Loucy (cell line): ENCODE measurements at regions not wholly inside any gene's neighbourhood (a gene's known extent, or its start where the extent isn't known, plus 50 kb on each side); places are given as distances from the start of the nearest gene placed in this dataset.

Source experiments
- H2AFZ ChIP-seq: fragments of 200-600 bp; sonication (generic); 2 replicates; pipeline ENCODE4 v1.6.0; 2016; ENCODE audit warnings: antibody characterized with exemption, mild to moderate bottlenecking, low read length, moderate library complexity
- H3F3A ChIP-seq: fragments of 200-600 bp; 2 replicates; pipeline ENCODE4 v1.6.0; 2016; ENCODE audit warnings: antibody characterized with exemption, low read depth, mild to moderate bottlenecking
- H3K27me3 ChIP-seq: fragments of 200-600 bp; sonication (generic); 2 replicates; pipeline ENCODE4 v1.6.1; 2014; ENCODE audit warnings: low read length, mild to moderate bottlenecking; ENCODE audit not compliant: insufficient read depth, poor library complexity, severe bottlenecking
- H3K36me3 ChIP-seq: fragments of 200-600 bp; sonication (generic); 2 replicates; pipeline ENCODE4 v1.6.1; 2016; ENCODE audit warnings: low read length; ENCODE audit not compliant: insufficient read depth
- H3K4me1 ChIP-seq: fragments of 200-600 bp; sonication (generic); 2 replicates; pipeline ENCODE4 v1.5.1; 2014; ENCODE audit warnings: low read length, mild to moderate bottlenecking; ENCODE audit not compliant: insufficient read depth, poor library complexity, severe bottlenecking
- H3K4me2 ChIP-seq: fragments of 200-600 bp; sonication (generic); 2 replicates; pipeline ENCODE4 v1.6.0; 2014; ENCODE audit warnings: antibody characterized with exemption, low read length, low read depth, mild to moderate bottlenecking; ENCODE audit not compliant: poor library complexity, severe bottlenecking
- H3K4me3 ChIP-seq: fragments of 200-600 bp; sonication (generic); 2 replicates; pipeline ENCODE4 v1.5.1; 2014; ENCODE audit warnings: low read length, mild to moderate bottlenecking, mixed read lengths; ENCODE audit not compliant: poor library complexity, severe bottlenecking
- H3K79me2 ChIP-seq: fragments of 200-600 bp; sonication (generic); 2 replicates; pipeline ENCODE4 v1.6.1; 2014; ENCODE audit warnings: low read length; ENCODE audit not compliant: insufficient read depth
- H3K9ac ChIP-seq: fragments of 200-600 bp; sonication (generic); 2 replicates; pipeline ENCODE4 v1.6.0; 2014; ENCODE audit warnings: mild to moderate bottlenecking, low read depth, low read length, moderate library complexity; ENCODE audit not compliant: poor library complexity, severe bottlenecking
- H3K9me2 ChIP-seq: fragments of 200-600 bp; sonication (generic); replicated peaks from 2 replicates; pipeline ENCODE4 v1.6.1; 2016; ENCODE audit warnings: low read depth, low read length, mixed read lengths
- H3K9me3 ChIP-seq: fragments of 200-600 bp; sonication (generic); 2 replicates; pipeline ENCODE4 v1.6.1; 2014; ENCODE audit warnings: mild to moderate bottlenecking, antibody characterized with exemption, low read length, low read depth; ENCODE audit not compliant: insufficient read depth
- H4K20me1 ChIP-seq: fragments of 200-600 bp; sonication (generic); 2 replicates; pipeline ENCODE4 v1.6.0; 2014; ENCODE audit warnings: antibody characterized with exemption, low read length, mild to moderate bottlenecking; ENCODE audit not compliant: insufficient read depth, poor library complexity, severe bottlenecking
- CTCF ChIP-seq: fragments of 200-600 bp; sonication (generic); conservative IDR thresholded peaks from 2 replicates; pipeline ENCODE4 v1.5.1; 2014; ENCODE audit warnings: mild to moderate bottlenecking, antibody characterized with exemption, low read length
- EZH2phosphoT487 ChIP-seq: fragments of 200-600 bp; IDR thresholded peaks from 2 replicates; pipeline ENCODE4 v1.6.1; 2018; ENCODE audit warnings: antibody characterized with exemption, mild to moderate bottlenecking, moderate library complexity, borderline replicate concordance

GRCh38 chr7:28310460-28310848, 101.9 kb upstream of the CREB5 start:
- no peak for TF ChIP-seq EZH2phosphoT487
- no peak for TF ChIP-seq CTCF
- Histone ChIP-seq H4K20me1 (no peaks in the 10 kb centered on the region), H3K9me2 (no peaks in the 10 kb centered on the region), H3K9me3 (no peaks in the 10 kb centered on the region), H3K4me1 (peaks cover 10% of the 10 kb centered on the region), H3K4me2 (no peak overlapping the region), H2AFZ (no peak overlapping the region), H3K9ac (no peak overlapping the region), H3K36me3 (no peaks in the 10 kb centered on the region), H3K27me3 (no peaks in the 10 kb centered on the region), H3K4me3 (no peak overlapping the region), H3K79me2 (no peaks in the 10 kb centered on the region), H3F3A (no peaks in the 10 kb centered on the region)

GRCh38 chr7:28311670-28312069, 100.6 kb upstream of the CREB5 start:
- no peaks in the 10 kb centered on the region for H3F3A ChIP-seq
- peaks cover 10% of the 10 kb centered on the region for H3K4me1 ChIP-seq
- no peak overlapping the region for H3K9ac ChIP-seq
- no peaks in the 10 kb centered on the region for H3K27me3 ChIP-seq
- no peaks in the 10 kb centered on the region for H3K36me3 ChIP-seq
- H3K9me3 ChIP-seq = no peaks in the 10 kb centered on the region
- no peaks in the 10 kb centered on the region for H3K9me2 ChIP-seq
- no peaks in the 10 kb centered on the region for H4K20me1 ChIP-seq
- H2AFZ ChIP-seq = no peak overlapping the region
- no peaks in the 10 kb centered on the region for H3K79me2 ChIP-seq
- H3K4me2 ChIP-seq = no peak overlapping the region
- no peak overlapping the region for H3K4me3 ChIP-seq
- TF ChIP-seq EZH2phosphoT487 (no peak), CTCF (no peak)

- Histone ChIP-seq H2AFZ (no peak overlapping the region), H3K4me3 (no peak overlapping the region), H3K9ac (no peak overlapping the region), H3K4me1 (peaks cover 6% of the 10 kb centered on the region), H3K27me3 (no peaks in the 10 kb centered on the region), H3K4me2 (no peak overlapping the region), H3K9me2 (no peaks in the 10 kb centered on the region), H3F3A (no peaks in the 10 kb centered on the region), H3K36me3 (no peaks in the 10 kb centered on the region), H4K20me1 (no peaks in the 10 kb centered on the region), H3K79me2 (no peaks in the 10 kb centered on the region), H3K9me3 (no peaks in the 10 kb centered on the region)
- TF ChIP-seq EZH2phosphoT487 (no peak), CTCF (no peak)
Observed at GRCh38 chr7:28312948-28313347, 99.4 kb upstream of the CREB5 start.
